DMS53 (cell line): ENCODE measurements at regions not wholly inside any gene's neighbourhood (a gene's known extent, or its start where the extent isn't known, plus 50 kb on each side); places are given as distances from the start of the nearest gene placed in this dataset.
"Not testable (repeated sequence)": the region's sequence is repeated elsewhere in the genome, so short reads cannot be mapped to it uniquely, and the experiment has no call there.

Experiments
- DNase-seq: peaks from one replicate; lab custom pipeline; 2025; lab: John Stamatoyannopoulos, UW

GRCh38 chr2:85941490-85941889, 52.7 kb upstream of the ST3GAL5 start:
- not testable (repeated sequence) for DNase-seq

GRCh38 chr2:85939131-85939530, 50.3 kb upstream of the ST3GAL5 start:
- no peak for DNase-seq
